ENCODE measurements at regions not wholly inside any gene's neighbourhood (a gene's known extent, or its start where the extent isn't known, plus 50 kb on each side); places are given as distances from the start of the nearest gene placed in this dataset.

DNA sequence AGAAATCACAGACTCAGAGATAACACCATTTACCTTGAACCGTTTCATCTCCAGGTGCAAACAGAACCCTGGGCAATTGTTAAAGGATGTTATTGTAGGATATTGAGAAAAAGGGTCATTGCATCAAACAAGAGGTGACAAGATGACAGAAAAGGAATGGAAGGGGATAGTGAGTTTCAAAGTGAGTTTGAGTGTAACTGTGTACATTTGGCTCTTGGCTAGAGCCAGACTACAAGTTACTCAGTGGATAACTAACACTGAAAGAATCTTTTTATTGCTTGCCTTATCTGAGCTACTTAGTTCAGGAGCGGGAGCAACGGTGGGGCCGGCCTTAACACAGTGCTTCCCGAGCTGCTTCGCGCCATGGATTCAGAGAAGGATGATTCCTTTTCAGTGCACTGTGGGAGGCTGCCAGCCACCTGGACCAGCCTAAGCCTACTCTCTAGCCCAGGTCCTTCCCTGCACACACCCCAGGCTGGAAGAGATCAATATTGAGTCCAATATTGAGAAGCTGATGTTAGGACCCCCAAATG is 193.4 kb downstream of the ATPSCKMT start:
- TF ChIP-seq POLR2AphosphoS5 (IDR thresholded peaks at IDR 0.05), result no peak
- TF ChIP-seq CTCF (IDR thresholded peaks at IDR 0.05; ENCODE audit: poor library complexity, severe bottlenecking), result no peak
- no peak for TF ChIP-seq RAD21 (conservative IDR thresholded peaks at IDR 0.05)
- no peak for TF ChIP-seq EZH2 (IDR thresholded peaks at IDR 0.05; ENCODE audit: borderline replicate concordance, insufficient read depth, low read length, poor library complexity, severe bottlenecking)

All from neural cell (in vitro differentiated cells).